CD4-positive, alpha-beta T cell treated with Interleukin-4 for 1 hour (primary cell): ENCODE measurements at regions not wholly inside any gene's neighbourhood (a gene's known extent, or its start where the extent isn't known, plus 50 kb on each side); places are given as distances from the start of the nearest gene placed in this dataset.

Source experiments
- DNase-seq, 2 donors: peaks; one replicate each; pipeline ENCODE4 v3.0.0-alpha.2; 2020 to 2022

DNA sequence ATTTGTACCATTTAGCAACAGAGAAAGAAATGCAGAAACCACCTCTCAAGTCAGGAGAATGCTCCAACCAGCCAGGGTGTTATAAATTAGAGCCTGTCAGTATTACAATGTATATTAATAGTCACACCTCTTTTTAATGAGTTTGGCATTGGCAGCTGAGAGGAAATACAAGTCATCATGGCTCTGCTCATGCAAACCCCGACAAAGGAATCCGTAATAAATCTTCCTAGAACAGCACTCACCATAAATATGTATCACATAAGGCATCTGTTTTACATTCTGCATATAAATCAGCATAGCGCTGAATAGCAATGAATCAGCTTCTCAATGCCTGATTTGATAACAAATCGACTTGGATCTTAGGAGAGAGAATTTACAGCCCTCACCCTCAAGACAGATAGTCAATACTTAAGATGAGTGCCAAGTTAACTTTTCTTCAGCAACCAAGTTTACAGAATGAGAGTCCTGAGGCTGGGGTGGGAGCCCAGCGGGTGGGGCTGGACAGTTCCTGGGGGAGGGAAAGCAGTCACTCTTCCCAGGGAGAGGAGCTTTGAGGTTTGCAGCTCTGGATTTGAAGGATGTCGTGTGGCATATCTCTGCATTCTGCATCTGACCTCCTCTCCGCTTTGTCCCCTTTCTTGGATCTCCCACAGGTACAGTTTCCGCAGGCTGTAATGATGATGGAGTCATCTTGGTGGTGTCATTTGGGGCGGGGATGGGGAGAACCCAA, 1034.4 kb upstream of the NR2F2 start:
- DNase-seq: no peak

DNA sequence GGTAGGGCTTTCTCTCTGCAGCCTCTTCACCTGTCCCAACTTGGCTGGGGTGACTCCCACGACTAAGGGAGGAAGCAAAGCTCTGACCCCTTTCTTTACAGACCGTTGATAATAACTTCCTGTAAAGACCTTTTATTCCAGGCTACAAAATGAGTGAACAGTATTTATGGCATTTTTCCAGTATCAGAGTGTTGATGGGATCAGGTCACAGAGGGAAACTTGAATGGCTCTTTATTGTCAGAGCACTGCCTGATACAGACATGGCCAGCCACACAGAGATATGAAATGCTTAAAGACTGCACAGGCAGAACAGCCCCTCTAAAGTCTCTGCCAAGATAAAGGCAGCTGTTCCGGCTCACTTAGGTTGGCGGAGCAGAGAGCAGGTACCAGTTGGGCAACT, 1033.9 kb upstream of the NR2F2 start:
- no peak for DNase-seq

DNA sequence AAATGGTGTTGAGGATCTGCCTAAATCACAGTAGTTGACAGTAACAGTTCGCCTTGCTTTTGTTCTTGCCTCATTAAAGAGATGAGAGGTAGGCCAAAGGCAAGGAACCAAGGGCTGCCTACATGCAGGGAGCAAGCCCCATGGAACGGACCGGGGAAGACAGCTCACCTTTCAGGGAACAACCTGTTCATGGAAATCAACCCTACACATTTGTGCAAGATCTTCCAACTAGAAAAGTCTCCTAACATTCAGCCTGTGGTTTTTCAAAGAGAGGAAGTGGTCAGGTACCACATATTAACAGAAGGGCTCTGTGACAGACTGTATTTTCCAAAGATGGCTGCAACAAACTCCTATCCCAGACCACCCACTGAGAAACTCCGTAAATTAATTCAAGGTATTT, 1031.8 kb upstream of the NR2F2 start:
- DNase-seq: no peak

DNA sequence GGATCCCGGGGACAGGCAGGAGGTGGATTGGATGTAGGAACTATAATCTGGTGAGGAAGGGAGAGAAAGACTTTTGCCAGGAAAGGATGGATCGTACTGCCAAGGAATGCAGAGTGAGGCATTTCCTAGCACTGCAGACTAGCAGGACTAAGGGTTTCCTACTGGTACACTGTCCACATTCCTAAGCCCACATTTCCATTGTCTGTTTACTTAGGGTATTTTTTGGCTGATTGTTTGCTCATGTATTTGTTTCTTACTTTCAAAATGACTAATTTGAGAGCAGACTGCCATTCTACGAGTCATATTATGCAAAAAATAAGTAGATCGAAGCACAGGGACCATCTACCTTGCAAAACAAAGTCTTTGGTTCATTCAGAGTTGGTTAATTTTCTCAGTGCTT, 1029.5 kb upstream of the NR2F2 start:
- DNase-seq: no peak

DNA sequence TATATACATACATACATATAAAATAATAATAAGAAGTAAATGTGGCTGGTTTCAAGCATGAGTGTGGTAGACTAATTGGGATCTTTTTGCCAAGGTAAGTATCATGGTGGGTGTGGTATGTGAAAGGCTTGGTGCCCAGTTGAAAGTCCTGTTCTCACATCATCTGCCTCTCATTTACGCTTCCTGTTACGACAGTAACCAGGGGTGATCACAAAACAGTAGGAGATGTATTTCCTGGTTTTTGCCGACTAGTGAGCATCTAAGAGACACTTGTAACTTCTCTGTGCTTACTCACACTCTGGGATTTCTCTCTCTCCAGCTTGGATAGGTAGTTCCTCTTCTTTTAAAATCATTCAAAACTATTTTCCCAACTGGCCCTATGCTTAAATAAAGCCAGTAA, 1028.3 kb upstream of the NR2F2 start:
- DNase-seq: no peak

DNA sequence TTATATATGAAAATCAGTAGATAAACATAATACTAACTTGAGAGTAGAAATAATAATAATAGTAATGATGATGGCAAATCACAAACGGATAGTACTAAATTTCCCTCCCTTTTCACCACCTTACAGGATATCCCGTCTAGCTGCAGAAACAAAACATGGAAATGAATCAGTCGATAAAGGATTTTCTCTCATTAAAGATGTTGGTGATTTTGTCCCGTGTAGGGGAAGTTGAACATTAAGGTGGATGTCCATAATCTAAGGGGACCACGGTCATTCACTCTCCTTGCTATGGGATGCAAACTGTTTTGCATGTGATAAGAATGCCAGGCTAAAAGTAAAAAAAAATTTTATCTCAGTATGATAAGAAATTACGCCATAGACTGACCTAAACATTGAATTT, 1027.7 kb upstream of the NR2F2 start:
- no peak for DNase-seq

DNA sequence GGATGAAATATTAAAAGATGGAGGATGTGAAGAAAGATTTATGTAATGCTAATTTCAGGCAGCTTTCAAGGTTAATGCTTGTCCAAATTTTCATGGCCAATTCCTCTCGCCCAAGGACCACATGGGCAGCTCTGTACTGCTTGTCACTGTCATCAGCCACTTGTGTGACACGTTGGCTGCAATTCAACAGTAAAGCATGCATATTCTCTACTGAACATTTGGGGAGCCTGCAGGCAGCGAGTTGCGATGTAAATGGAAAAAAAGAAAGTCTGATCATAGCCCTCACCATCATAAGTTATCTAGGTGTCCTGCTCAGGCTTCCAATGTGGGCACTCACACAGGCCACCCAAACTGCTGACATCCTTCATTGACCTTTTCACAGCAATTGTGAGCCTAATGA, 1026.8 kb upstream of the NR2F2 start:
- no peak for DNase-seq

- no peak for DNase-seq
Measured at GRCh38 chr15:95304151-95304946, 1026.2 kb upstream of the NR2F2 start.

- DNase-seq: no peak
Measured at GRCh38 chr15:95304947-95305400, 1025.5 kb upstream of the NR2F2 start.

DNA sequence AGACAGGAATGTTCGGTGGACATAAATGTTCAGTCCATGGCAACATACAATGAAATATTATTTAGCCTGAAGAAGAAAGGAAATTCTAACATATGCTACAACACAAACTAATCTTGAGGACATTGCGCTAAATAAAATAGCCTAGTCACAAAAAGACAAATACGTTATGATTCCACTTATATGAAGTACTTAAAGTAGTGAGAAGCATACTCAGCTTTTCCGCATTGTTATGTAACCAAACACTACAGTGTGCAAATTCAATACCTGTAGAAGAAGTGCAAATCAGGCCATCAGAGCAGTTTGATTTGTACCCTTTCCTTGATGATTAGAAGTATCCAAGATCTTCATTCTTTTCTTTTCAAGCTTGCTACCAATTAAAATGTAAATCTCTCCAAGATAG, 1023.4 kb upstream of the NR2F2 start:
- no peak for DNase-seq

- no peak for DNase-seq
Measured at GRCh38 chr15:95319242-95319641, 1011.3 kb upstream of the NR2F2 start.

- no peak for DNase-seq
Measured at GRCh38 chr15:95323796-95324195, 1006.7 kb upstream of the NR2F2 start.

GRCh38 chr15:95324656-95325055, 1005.8 kb upstream of the NR2F2 start:
- DNase-seq: no peak

DNA sequence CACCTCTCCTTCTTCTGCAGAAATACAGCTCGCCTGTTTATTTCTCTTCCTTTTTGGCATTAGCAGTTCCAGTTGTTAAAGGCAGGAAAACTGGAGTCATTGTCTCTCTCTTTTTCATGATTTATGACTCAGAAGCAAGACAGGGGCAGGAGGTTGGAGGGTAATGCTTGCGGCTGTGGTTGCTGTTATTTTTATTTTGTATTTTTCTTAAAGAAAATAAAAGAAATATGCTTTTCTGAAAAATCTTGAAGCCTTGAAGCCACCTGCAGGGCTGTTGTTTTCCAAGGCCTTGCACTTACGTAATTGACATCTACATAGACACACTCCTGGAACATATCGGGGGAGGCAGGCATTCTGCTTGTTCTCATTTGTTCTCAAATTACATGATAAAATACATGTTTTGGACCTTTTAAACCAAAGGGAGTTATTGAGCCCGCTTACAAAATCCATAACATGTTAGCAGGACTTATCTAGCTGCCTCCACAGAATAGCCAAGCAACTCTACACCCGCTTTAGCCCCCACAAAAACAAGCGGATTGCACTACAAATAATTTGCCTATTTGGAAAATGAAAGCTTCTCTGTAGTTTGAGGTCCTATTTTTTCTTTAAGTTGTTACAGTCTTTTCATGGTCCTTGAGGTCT, 1004.6 kb upstream of the NR2F2 start:
- DNase-seq: no peak

DNA sequence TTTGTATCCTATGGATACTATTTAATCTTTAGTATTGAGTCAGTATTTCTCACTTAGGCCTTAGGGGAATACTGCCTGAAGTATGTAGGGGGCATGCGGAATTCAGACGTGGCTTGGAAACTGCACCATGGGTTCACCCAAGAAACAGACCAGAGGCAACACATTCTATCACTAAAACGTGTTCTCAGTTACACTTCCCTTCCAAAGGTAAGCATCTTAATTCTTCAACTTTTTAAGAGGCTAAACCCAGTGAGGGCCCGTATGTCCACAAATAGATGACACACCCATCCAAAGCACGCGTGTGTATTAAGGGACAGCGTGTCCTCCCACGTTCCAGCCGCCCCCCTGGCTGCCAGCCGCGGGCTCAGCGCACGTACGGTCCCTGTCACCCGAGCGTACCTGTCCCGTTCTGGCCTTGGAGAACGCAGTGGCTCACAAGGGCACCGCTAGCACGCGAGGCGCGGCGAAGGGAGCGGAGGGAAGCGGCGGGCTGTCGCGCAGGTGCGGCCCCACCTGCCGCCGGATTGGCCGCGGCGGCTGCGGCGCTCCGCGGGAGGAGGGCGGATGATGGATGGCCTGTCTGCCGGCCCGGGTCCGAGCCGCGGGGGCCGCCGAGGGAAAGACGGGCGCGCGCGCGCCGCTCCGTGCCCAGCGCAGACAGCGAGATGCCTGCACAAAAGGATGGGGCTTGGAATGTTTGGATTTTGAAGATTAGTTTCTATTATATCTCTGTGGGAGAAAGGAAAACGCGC, 1003.9 kb upstream of the NR2F2 start:
- no peak for DNase-seq

GRCh38 chr15:95327183-95327525, 1003.3 kb upstream of the NR2F2 start:
- no peak for DNase-seq

DNA sequence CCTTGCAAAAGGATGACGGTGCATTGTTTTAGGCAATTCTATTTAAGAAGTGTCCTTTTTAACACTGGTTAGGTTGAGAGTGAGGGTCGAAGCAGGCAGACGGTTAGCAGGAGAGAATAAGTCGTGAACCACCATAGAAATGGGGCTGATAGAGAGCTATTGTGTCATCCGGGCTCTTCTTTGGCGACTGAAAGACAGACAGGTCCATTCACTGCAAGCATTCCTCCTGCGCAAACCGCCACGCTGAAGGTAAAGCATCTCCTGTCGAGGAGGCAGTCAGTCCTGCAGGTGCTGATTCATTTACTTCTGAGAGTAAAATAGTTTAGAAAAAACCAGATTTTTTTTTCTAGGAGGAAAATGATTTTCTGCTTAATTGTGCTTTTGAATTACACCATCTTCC, 1002.8 kb upstream of the NR2F2 start:
- DNase-seq: no peak

DNA sequence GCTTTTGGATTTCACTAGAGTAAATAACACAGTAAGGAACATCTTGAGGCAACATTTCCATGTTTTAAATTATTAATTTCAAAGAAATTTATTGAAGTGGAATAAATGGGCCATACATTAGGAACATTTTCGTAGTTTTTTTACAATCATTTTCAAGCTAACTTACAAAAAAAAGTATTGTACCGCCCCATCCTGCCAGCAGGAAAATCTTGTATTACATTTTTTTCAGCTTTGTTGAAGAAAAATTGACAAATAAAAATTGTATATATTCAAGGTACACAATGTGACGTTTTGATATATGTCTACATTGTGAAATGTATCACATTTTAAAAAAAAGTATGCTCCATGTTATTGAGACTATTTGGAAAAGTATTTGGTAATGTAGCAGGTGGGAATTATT, 1001.9 kb upstream of the NR2F2 start:
- no peak for DNase-seq

DNA sequence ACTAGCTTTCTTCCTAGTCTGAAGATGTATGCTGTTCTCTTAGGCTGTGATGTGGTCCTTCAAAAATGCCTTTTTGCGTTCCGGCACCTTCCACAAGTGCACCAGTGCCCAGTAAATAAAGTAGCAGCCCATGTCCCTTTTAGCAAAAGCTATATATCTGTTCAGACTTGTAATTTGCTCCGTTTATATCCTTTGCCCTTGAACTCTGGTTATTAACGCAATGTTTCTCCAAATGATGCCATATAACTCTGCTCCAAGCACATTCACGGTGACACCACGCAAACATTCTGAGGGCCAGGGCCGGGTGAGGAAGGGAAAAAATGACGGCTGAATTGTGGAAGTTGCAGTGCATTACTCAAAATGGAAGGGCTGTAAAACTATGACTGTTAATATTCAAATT, 1001.1 kb upstream of the NR2F2 start:
- DNase-seq: no peak

- no peak for DNase-seq
Measured at GRCh38 chr15:95341686-95342085, 988.8 kb upstream of the NR2F2 start.

GRCh38 chr15:95345867-95346266, 984.6 kb upstream of the NR2F2 start:
- no peak for DNase-seq

DNA sequence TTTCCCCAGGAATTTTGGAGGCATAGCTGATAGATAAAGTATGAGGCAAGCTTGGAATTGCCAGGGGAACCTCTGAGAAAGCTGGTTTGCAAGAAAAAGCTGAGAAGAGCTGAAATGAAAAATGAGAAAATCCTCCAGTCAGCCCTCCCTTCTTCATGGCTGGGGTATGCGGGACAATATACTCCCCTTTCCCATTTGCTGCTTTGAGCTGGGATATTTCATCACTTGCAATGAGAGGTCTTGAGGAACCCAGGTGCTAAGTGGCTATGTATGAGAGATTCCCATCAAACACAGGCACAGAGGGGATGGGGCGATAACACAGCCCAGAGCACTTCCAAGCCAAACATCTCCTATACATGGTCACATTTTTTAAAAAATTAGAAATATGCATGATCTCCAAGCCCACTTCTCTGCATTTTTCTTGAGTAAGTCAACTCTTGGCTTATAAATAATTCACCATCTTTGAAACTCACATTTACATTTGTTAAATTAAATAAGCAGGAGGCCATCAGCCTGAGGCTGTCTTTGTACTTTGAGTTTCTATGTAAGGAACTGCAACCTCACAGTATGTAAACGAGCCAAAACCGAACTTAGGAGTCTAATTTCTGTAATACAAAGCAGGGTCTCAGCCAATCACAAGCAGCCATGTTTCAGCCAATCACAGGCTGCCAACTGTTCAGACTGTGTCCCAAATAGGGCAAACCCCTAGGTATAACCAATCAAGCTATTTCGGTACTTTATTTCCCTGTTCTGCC, 983.6 kb upstream of the NR2F2 start:
- DNase-seq: no peak

GRCh38 chr15:95347837-95348236, 982.7 kb upstream of the NR2F2 start:
- no peak for DNase-seq
